ENCODE measurements at regions not wholly inside any gene's neighbourhood (a gene's known extent, or its start where the extent isn't known, plus 50 kb on each side); places are given as distances from the start of the nearest gene placed in this dataset.

DNA sequence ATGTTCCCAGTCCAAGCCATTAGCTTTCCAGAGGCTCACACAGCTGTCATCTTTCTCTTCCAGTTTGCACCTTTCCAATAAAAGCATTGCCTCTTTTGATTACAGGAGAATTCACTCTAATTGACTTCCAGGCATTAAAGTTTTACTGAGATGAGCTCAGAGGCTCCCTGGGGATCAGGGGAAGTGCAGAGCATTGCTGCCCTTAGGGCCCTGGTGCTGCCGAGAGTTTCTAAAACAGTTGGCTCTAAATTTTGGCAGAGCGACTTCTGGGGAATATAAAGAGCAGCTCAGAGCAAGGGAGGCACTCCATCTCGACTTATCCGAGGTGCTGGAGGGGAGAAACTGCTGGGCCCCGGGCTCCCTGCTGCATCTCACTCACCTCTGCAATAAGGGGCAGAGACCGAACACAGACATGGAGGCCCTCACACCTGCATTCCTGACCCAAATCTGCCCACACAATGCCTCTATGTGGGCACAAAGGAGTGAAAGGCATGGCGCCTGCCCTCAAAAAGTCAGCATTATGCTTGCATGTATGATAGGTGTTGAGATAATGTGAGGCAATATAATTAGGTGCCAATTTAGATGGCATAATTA lies 61.7 kb downstream of the SCN11A start:
- TF ChIP-seq, protein P1, sequence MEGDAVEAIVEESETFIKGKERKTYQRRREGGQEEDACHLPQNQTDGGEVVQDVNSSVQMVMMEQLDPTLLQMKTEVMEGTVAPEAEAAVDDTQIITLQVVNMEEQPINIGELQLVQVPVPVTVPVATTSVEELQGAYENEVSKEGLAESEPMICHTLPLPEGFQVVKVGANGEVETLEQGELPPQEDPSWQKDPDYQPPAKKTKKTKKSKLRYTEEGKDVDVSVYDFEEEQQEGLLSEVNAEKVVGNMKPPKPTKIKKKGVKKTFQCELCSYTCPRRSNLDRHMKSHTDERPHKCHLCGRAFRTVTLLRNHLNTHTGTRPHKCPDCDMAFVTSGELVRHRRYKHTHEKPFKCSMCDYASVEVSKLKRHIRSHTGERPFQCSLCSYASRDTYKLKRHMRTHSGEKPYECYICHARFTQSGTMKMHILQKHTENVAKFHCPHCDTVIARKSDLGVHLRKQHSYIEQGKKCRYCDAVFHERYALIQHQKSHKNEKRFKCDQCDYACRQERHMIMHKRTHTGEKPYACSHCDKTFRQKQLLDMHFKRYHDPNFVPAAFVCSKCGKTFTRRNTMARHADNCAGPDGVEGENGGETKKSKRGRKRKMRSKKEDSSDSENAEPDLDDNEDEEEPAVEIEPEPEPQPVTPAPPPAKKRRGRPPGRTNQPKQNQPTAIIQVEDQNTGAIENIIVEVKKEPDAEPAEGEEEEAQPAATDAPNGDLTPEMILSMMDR (IDR thresholded peaks at IDR 0.05) = no peak
- TF ChIP-seq POLR2A (IDR thresholded peaks at IDR 0.05) = no peak

Measured in lower leg skin (tissue), 3 donors.